OCI-LY1 (cell line): ENCODE measurements at regions not wholly inside any gene's neighbourhood (a gene's known extent, or its start where the extent isn't known, plus 50 kb on each side); places are given as distances from the start of the nearest gene placed in this dataset.

ENCODE experiments used
- CTCF ChIP-seq: fragments of 200-600 bp; sonication (generic), shearing (Covaris generic); IDR thresholded peaks from 2 replicates; pipeline ENCODE4 v1.5.1; 2017; ENCODE audit warnings: mild to moderate bottlenecking, antibody characterized with exemption, low read length, moderate library complexity, mixed read lengths
- EZH2 ChIP-seq: fragments of 200-600 bp; sonication (generic), shearing (Covaris generic); IDR thresholded peaks from 2 replicates; pipeline ENCODE4 v1.8.0; 2017; ENCODE audit warnings: borderline replicate concordance, mixed run types, mild to moderate bottlenecking, antibody characterized with exemption, low read length, moderate library complexity, mixed read lengths

- no peak for TF ChIP-seq EZH2
- TF ChIP-seq CTCF: no peak
Observed at GRCh38 chr16:54792811-54793210, 137.9 kb upstream of the IRX5 start.
